NCI-H460 (cell line): ENCODE measurements at regions not wholly inside any gene's neighbourhood (a gene's known extent, or its start where the extent isn't known, plus 50 kb on each side); places are given as distances from the start of the nearest gene placed in this dataset.
"Not testable (repeated sequence)": the region's sequence is repeated elsewhere in the genome, so short reads cannot be mapped to it uniquely, and the experiment has no call there.

Source experiments
- DNase-seq: peaks from one replicate; pipeline ENCODE4 v3.0.0-alpha.2; 2016; ENCODE audit warnings: low read depth; ENCODE audit errors: extremely low read depth

GRCh38 chr2:87343347-87343746 lies 321.7 kb upstream of the PLGLB1 start:
- DNase-seq = not testable (repeated sequence)

- DNase-seq = not testable (repeated sequence)
Measured at GRCh38 chr2:87345283-87345682, 323.6 kb upstream of the PLGLB1 start.

- not testable (repeated sequence) for DNase-seq
Measured at GRCh38 chr2:87348556-87348955, 326.9 kb upstream of the PLGLB1 start.

- DNase-seq = not testable (repeated sequence)
Measured at GRCh38 chr2:87349006-87349405, 327.4 kb upstream of the PLGLB1 start.

- not testable (repeated sequence) for DNase-seq
Measured at GRCh38 chr2:87352178-87352934, 330.7 kb upstream of the PLGLB1 start.

GRCh38 chr2:87353408-87353807 lies 331.8 kb upstream of the PLGLB1 start:
- DNase-seq = not testable (repeated sequence)

- DNase-seq = not testable (repeated sequence)
Measured at GRCh38 chr2:87354102-87354501, 332.5 kb upstream of the PLGLB1 start.

GRCh38 chr2:87360250-87360649 lies 338.6 kb upstream of the PLGLB1 start:
- DNase-seq = not testable (repeated sequence)

- not testable (repeated sequence) for DNase-seq
Measured at GRCh38 chr2:87360927-87361326, 339.3 kb upstream of the PLGLB1 start.

- not testable (repeated sequence) for DNase-seq
Measured at GRCh38 chr2:87361805-87362204, 340.2 kb upstream of the PLGLB1 start.

GRCh38 chr2:87364379-87364778 lies 342.7 kb upstream of the PLGLB1 start:
- DNase-seq = not testable (repeated sequence)

GRCh38 chr2:87365038-87365437 lies 343.4 kb upstream of the PLGLB1 start:
- DNase-seq = not testable (repeated sequence)

GRCh38 chr2:87386063-87386560 lies 361.8 kb upstream of the PLGLB2 start:
- DNase-seq = not testable (repeated sequence)

- DNase-seq = not testable (repeated sequence)
Measured at GRCh38 chr2:87395784-87396183, 352.1 kb upstream of the PLGLB2 start.

- DNase-seq = not testable (repeated sequence)
Measured at GRCh38 chr2:87396551-87397265, 351.2 kb upstream of the PLGLB2 start.

GRCh38 chr2:87397276-87398065 lies 350.4 kb upstream of the PLGLB2 start:
- DNase-seq = not testable (repeated sequence)

- not testable (repeated sequence) for DNase-seq
Measured at GRCh38 chr2:87398567-87399305, 349.2 kb upstream of the PLGLB2 start.

GRCh38 chr2:87401726-87402345 lies 346.1 kb upstream of the PLGLB2 start:
- no peak for DNase-seq

GRCh38 chr2:87403893-87404175 lies 344.1 kb upstream of the PLGLB2 start:
- DNase-seq = no peak
